Sigmoid colon (tissue), 4 donors: ENCODE measurements at regions not wholly inside any gene's neighbourhood (a gene's known extent, or its start where the extent isn't known, plus 50 kb on each side); places are given as distances from the start of the nearest gene placed in this dataset.

Experiments
- POLR2AphosphoS5 ChIP-seq, 4 donors: sonication (generic); formaldehyde crosslinking; IDR thresholded peaks; one replicate each; pipeline ENCODE4 v1.6.1; 2017; ENCODE audit warnings: antibody characterized with exemption in 4 of 4
- TF ChIP-seq, protein P1 (sequence below), 4 experiments: fragments of 450-650 bp in 3 of 4; fragments of 200-600 bp in 1 of 4; IDR thresholded peaks; one replicate each; pipeline ENCODE4 v1.5.1; 2016 to 2019; ENCODE audit warnings: antibody characterized with exemption in 4 of 4, mild to moderate bottlenecking in 3 of 4, moderate library complexity in 2 of 4

DNA sequence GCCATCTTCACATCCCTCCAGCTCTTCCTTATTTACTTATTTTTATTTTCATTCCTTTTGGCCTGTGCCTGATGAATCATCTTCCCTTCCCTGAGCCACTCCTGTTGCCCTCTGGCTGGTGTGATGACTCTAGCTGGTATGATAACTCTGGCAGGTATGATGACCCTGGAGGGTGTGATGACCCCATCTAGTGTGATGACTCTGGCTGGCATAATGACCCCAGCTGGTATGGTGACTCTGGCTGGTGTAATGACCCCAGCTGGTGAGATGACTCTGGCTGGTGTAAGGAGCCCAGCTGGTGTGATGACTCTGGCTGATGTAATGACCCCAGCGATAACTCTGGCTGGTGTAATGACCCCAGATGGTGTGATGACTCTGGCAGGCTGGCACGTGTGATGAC lies 426.8 kb downstream of the QKI start:
- TF ChIP-seq, protein P1, sequence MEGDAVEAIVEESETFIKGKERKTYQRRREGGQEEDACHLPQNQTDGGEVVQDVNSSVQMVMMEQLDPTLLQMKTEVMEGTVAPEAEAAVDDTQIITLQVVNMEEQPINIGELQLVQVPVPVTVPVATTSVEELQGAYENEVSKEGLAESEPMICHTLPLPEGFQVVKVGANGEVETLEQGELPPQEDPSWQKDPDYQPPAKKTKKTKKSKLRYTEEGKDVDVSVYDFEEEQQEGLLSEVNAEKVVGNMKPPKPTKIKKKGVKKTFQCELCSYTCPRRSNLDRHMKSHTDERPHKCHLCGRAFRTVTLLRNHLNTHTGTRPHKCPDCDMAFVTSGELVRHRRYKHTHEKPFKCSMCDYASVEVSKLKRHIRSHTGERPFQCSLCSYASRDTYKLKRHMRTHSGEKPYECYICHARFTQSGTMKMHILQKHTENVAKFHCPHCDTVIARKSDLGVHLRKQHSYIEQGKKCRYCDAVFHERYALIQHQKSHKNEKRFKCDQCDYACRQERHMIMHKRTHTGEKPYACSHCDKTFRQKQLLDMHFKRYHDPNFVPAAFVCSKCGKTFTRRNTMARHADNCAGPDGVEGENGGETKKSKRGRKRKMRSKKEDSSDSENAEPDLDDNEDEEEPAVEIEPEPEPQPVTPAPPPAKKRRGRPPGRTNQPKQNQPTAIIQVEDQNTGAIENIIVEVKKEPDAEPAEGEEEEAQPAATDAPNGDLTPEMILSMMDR (IDR thresholded peaks at IDR 0.05) = no peak
- no peak for TF ChIP-seq POLR2AphosphoS5 (IDR thresholded peaks at IDR 0.05)
